Esophagus (tissue), 2 donors: ENCODE measurements at regions not wholly inside any gene's neighbourhood (a gene's known extent, or its start where the extent isn't known, plus 50 kb on each side); places are given as distances from the start of the nearest gene placed in this dataset.

Experiments used
- H3K27ac ChIP-seq, 2 donors: one replicate each; pipeline ENCODE4 v1.5.1; 2013; ENCODE audit warnings: low read depth in 2 of 2, mild to moderate bottlenecking in 2 of 2, inconsistent platforms in 1 of 2, low read length in 1 of 2, moderate library complexity in 1 of 2
- H3K27me3 ChIP-seq, 2 donors: one replicate each; pipeline ENCODE4 v1.6.1; 2013; ENCODE audit warnings: low read length in 2 of 2, control low read depth in 1 of 2, mild to moderate bottlenecking in 1 of 2; ENCODE audit not compliant: insufficient read depth in 2 of 2, control insufficient read depth in 1 of 2
- H3K36me3 ChIP-seq, 2 donors: one replicate each; pipeline ENCODE4 v1.6.1; 2013; ENCODE audit warnings: low read length in 1 of 2; ENCODE audit not compliant: control insufficient read depth in 2 of 2, insufficient read depth in 2 of 2
- H3K4me1 ChIP-seq, 2 donors: one replicate each; pipeline ENCODE4 v1.6.1; 2013; ENCODE audit warnings: low read length in 1 of 2; ENCODE audit not compliant: control insufficient read depth in 2 of 2, insufficient read depth in 2 of 2
- H3K4me3 ChIP-seq, 2 donors: one replicate each; pipeline ENCODE4 v1.5.1; 2013; ENCODE audit warnings: low read length in 2 of 2, mild to moderate bottlenecking in 2 of 2, low read depth in 1 of 2, moderate library complexity in 1 of 2
- H3K9me3 ChIP-seq, 2 donors: one replicate each; pipeline ENCODE4 v1.6.1; 2013; ENCODE audit warnings: mild to moderate bottlenecking in 2 of 2, low read depth in 1 of 2, low read length in 1 of 2, moderate library complexity in 1 of 2; ENCODE audit not compliant: control insufficient read depth in 2 of 2, insufficient read depth in 1 of 2
- WGBS, 2 donors: extraction: QIAGEN DNeasy Blood & Tissue Kit; methylation state at CpG; one replicate each; pipeline ENCODE4 v1.1.7; 2013; 5-methylcytosine and 5-hydroxymethylcytosine counted together
- donor health status: healthy with polysubstance abuse.
- donor health status: Bipolar disorder and iron deficiency.

- Histone ChIP-seq H3K27ac (no peak overlapping the region), H3K36me3 (no peaks in the 10 kb centered on the region), H3K4me3 (no peak overlapping the region), H3K27me3 (no peaks in the 10 kb centered on the region), H3K4me1 (no peaks in the 10 kb centered on the region), H3K9me3 (no peaks in the 10 kb centered on the region)
- WGBS, 2 donors = 96 to 100% methylated on average over 1 of the region's 1 CpG
Observed at GRCh38 chr17:70752966-70753467, 583.7 kb downstream of the KCNJ2 start.

- Histone ChIP-seq H3K4me1 (no peaks in the 10 kb centered on the region), H3K27me3 (no peaks in the 10 kb centered on the region), H3K27ac (no peak overlapping the region), H3K9me3 (no peaks in the 10 kb centered on the region), H3K4me3 (no peak overlapping the region), H3K36me3 (no peaks in the 10 kb centered on the region)
- 91 to 94% methylated on average over 3 of the region's 3 CpGs for WGBS, 2 donors
Observed at GRCh38 chr17:70763018-70763417, 593.7 kb downstream of the KCNJ2 start.

GRCh38 chr17:70767102-70767701 is 597.9 kb downstream of the KCNJ2 start:
- no peaks in the 10 kb centered on the region for H3K36me3 ChIP-seq
- no peaks in the 10 kb centered on the region for H3K9me3 ChIP-seq
- H3K4me3 ChIP-seq = no peak overlapping the region
- H3K27ac ChIP-seq = no peak overlapping the region
- WGBS, 2 donors = 45 to 51% methylated on average over 2 of the region's 2 CpGs
- H3K4me1 ChIP-seq = no peaks in the 10 kb centered on the region
- no peaks in the 10 kb centered on the region for H3K27me3 ChIP-seq

GRCh38 chr17:70769956-70770355 is 600.6 kb downstream of the KCNJ2 start:
- H3K4me3 ChIP-seq = no peak overlapping the region
- no peaks in the 10 kb centered on the region for H3K36me3 ChIP-seq
- no peak overlapping the region for H3K27ac ChIP-seq
- H3K27me3 ChIP-seq = no peaks in the 10 kb centered on the region
- WGBS, 2 donors = 58 to 89% methylated on average over 1 of the region's 1 CpG
- H3K4me1 ChIP-seq = no peaks in the 10 kb centered on the region
- H3K9me3 ChIP-seq = no peaks in the 10 kb centered on the region

GRCh38 chr17:70771804-70772386 is 602.6 kb downstream of the KCNJ2 start:
- no peaks in the 10 kb centered on the region for H3K27me3 ChIP-seq
- no peaks in the 10 kb centered on the region for H3K36me3 ChIP-seq
- no peak overlapping the region for H3K27ac ChIP-seq
- H3K9me3 ChIP-seq = no peaks in the 10 kb centered on the region
- H3K4me1 ChIP-seq = no peaks in the 10 kb centered on the region
- H3K4me3 ChIP-seq = no peak overlapping the region
- 86 to 87% methylated on average over 14 of the region's 14 CpGs for WGBS, 2 donors

GRCh38 chr17:70772761-70773160 is 603.4 kb downstream of the KCNJ2 start:
- Histone ChIP-seq H3K36me3 (no peaks in the 10 kb centered on the region), H3K27ac (no peak overlapping the region), H3K9me3 (no peaks in the 10 kb centered on the region), H3K4me1 (no peaks in the 10 kb centered on the region), H3K4me3 (no peak overlapping the region), H3K27me3 (no peaks in the 10 kb centered on the region)
- WGBS, 2 donors = 79 to 85% methylated on average over 7 of the region's 7 CpGs

- H3K4me1 ChIP-seq = no peaks in the 10 kb centered on the region
- WGBS, 2 donors = 91 to 95% methylated on average over 1 of the region's 1 CpG
- H3K4me3 ChIP-seq = no peak overlapping the region
- H3K9me3 ChIP-seq = no peaks in the 10 kb centered on the region
- no peaks in the 10 kb centered on the region for H3K27me3 ChIP-seq
- H3K36me3 ChIP-seq = no peaks in the 10 kb centered on the region
- H3K27ac ChIP-seq = no peak overlapping the region
Observed at GRCh38 chr17:70773258-70773657, 603.9 kb downstream of the KCNJ2 start.

GRCh38 chr17:70774339-70775117 is 605.2 kb downstream of the KCNJ2 start:
- Histone ChIP-seq H3K27ac (no peak overlapping the region), H3K9me3 (no peaks in the 10 kb centered on the region), H3K27me3 (no peaks in the 10 kb centered on the region), H3K4me3 (no peak overlapping the region), H3K4me1 (no peaks in the 10 kb centered on the region), H3K36me3 (no peaks in the 10 kb centered on the region)

GRCh38 chr17:70775679-70776078 is 606.3 kb downstream of the KCNJ2 start:
- H3K4me1 ChIP-seq = no peaks in the 10 kb centered on the region
- H3K9me3 ChIP-seq = no peaks in the 10 kb centered on the region
- no peak overlapping the region for H3K27ac ChIP-seq
- no peaks in the 10 kb centered on the region for H3K36me3 ChIP-seq
- H3K4me3 ChIP-seq = no peak overlapping the region
- H3K27me3 ChIP-seq = no peaks in the 10 kb centered on the region
- WGBS, 2 donors = 65 to 77% methylated on average over 2 of the region's 2 CpGs
